ENCODE measurements at regions not wholly inside any gene's neighbourhood (a gene's known extent, or its start where the extent isn't known, plus 50 kb on each side); places are given as distances from the start of the nearest gene placed in this dataset.

- no peak for TF ChIP-seq CTCF (IDR thresholded peaks at IDR 0.05; ENCODE audit: low read depth, low read length, missing input control)
- TF ChIP-seq REST (IDR thresholded peaks at IDR 0.05) = no peak
- no peak for TF ChIP-seq RAD21 (IDR thresholded peaks at IDR 0.05)
- TF ChIP-seq MAX (IDR thresholded peaks at IDR 0.05) = no peak
- no peak for TF ChIP-seq TAF1 (conservative IDR thresholded peaks at IDR 0.05)
- no peak for TF ChIP-seq SP1 (IDR thresholded peaks at IDR 0.05)
- TF ChIP-seq YY1 (IDR thresholded peaks at IDR 0.05) = no peak
- no peak for TF ChIP-seq JUND (IDR thresholded peaks at IDR 0.05)
- no peak for TF ChIP-seq RXRA (IDR thresholded peaks at IDR 0.05)
- TF ChIP-seq EGR1 (IDR thresholded peaks at IDR 0.05; ENCODE audit: low read depth in 2 of 2) = no peak
These were observed 267.5 kb upstream of the OPRM1 start for GRCh38 chr6:153771577-153771976.
